ENCODE measurements at regions not wholly inside any gene's neighbourhood (a gene's known extent, or its start where the extent isn't known, plus 50 kb on each side); places are given as distances from the start of the nearest gene placed in this dataset.
"Not testable (repeated sequence)": the region's sequence is repeated elsewhere in the genome, so short reads cannot be mapped to it uniquely, and the experiment has no call there.

DNA sequence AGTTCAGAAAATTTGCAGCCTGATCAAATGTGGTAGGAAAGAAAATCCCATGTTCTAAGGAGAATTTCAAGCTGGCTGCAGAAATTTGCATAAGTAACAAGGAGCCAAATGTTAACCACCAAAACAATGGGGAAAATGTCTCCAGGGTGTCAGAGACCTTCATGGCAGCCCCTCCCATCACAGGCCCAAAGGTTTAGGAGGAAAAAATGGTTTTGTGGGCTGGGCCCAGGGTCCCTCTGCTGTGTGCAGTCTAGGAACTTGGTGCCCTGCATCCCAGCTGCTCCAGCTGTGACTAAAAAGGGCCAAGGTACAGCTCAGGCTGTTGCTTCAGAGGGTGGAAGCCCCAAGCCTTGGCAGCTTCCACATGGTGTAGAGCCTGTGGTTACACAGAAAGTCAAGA lies 79.8 kb downstream of the WSB1 start:
- TF ChIP-seq, protein P1, sequence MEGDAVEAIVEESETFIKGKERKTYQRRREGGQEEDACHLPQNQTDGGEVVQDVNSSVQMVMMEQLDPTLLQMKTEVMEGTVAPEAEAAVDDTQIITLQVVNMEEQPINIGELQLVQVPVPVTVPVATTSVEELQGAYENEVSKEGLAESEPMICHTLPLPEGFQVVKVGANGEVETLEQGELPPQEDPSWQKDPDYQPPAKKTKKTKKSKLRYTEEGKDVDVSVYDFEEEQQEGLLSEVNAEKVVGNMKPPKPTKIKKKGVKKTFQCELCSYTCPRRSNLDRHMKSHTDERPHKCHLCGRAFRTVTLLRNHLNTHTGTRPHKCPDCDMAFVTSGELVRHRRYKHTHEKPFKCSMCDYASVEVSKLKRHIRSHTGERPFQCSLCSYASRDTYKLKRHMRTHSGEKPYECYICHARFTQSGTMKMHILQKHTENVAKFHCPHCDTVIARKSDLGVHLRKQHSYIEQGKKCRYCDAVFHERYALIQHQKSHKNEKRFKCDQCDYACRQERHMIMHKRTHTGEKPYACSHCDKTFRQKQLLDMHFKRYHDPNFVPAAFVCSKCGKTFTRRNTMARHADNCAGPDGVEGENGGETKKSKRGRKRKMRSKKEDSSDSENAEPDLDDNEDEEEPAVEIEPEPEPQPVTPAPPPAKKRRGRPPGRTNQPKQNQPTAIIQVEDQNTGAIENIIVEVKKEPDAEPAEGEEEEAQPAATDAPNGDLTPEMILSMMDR (IDR thresholded peaks at IDR 0.05) = not testable (repeated sequence)
- TF ChIP-seq EP300 (IDR thresholded peaks at IDR 0.05) = not testable (repeated sequence)

Measured in tibial nerve (tissue), 4 donors.